ENCODE measurements at regions not wholly inside any gene's neighbourhood (a gene's known extent, or its start where the extent isn't known, plus 50 kb on each side); places are given as distances from the start of the nearest gene placed in this dataset.

- intact Hi-C loops (cut with DNase I), result no loop called here
- DNase-seq, result peak in 1 of 10 donors; percentile 13
These were observed 151.0 kb upstream of the SRRM4 start for GRCh38 chr12:118830296-118830695.

- no peak for DNase-seq
- intact Hi-C loops (cut with DNase I), result no loop called here
These were observed 145.4 kb upstream of the SRRM4 start for GRCh38 chr12:118835926-118836325.

GRCh38 chr12:118840399-118840798 is 140.9 kb upstream of the SRRM4 start:
- DNase-seq, result no peak
- intact Hi-C loops (cut with DNase I), result no loop called here

GRCh38 chr12:118840878-118841277 is 140.5 kb upstream of the SRRM4 start:
- no peak for DNase-seq
- intact Hi-C loops (cut with DNase I), result no loop called here

GRCh38 chr12:118841588-118841987 is 139.8 kb upstream of the SRRM4 start:
- intact Hi-C loops (cut with DNase I), result no loop called here
- no peak for DNase-seq

- DNase-seq, result peak in 8 of 10 donors; percentile 48 to 95 (median 72)
- intact Hi-C loops (cut with DNase I), result no loop called here
These were observed 138.5 kb upstream of the SRRM4 start for GRCh38 chr12:118842866-118843265.

- DNase-seq, result no peak
- intact Hi-C loops (cut with DNase I), result no loop called here
These were observed 134.9 kb upstream of the SRRM4 start for GRCh38 chr12:118846416-118846815.

- DNase-seq, result no peak
- intact Hi-C loops (cut with DNase I), result loop anchor here (5.0 to 10.0 kb wide), 2 partner anchors 138 to 446 kb away; no protein-coding TSS in a partner anchor
These were observed 131.0 kb upstream of the SRRM4 start for GRCh38 chr12:118850244-118850825.

- intact Hi-C loops (cut with DNase I), result loop anchor here (5.0 to 10.0 kb wide), 2 partner anchors 140 to 447 kb away; no protein-coding TSS in a partner anchor
- no peak for DNase-seq
These were observed 129.4 kb upstream of the SRRM4 start for GRCh38 chr12:118851891-118852290.

GRCh38 chr12:118853634-118854033 is 127.7 kb upstream of the SRRM4 start:
- peak in 4 of 10 donors; percentile 21 to 90 (median 27) for DNase-seq
- intact Hi-C loops (cut with DNase I), result loop anchor here (5.0 to 10.0 kb wide), 2 partner anchors 141 to 449 kb away; no protein-coding TSS in a partner anchor

- DNase-seq, result no peak
These were observed 125.5 kb upstream of the SRRM4 start for GRCh38 chr12:118855858-118856257.

GRCh38 chr12:118866346-118866745 is 115.0 kb upstream of the SRRM4 start:
- intact Hi-C loops (cut with DNase I), result no loop called here
- DNase-seq, result no peak

More at GRCh38 chr12:118855858-118856257, 125.5 kb upstream of the SRRM4 start:
- intact Hi-C loops (cut with DNase I), result loop anchor here (10.0 kb wide), 1 partner anchor 451 kb away; no protein-coding TSS in a partner anchor

GRCh38 chr12:118870551-118870950 is 110.8 kb upstream of the SRRM4 start:
- intact Hi-C loops (cut with DNase I), result no loop called here
- no peak for DNase-seq

GRCh38 chr12:118874698-118875548 is 106.4 kb upstream of the SRRM4 start:
- DNase-seq, result no peak
- intact Hi-C loops (cut with DNase I), result no loop called here

GRCh38 chr12:118880720-118881493 is 100.4 kb upstream of the SRRM4 start:
- DNase-seq, result no peak
- intact Hi-C loops (cut with DNase I), result no loop called here

GRCh38 chr12:118884226-118884625 is 97.1 kb upstream of the SRRM4 start:
- no peak for DNase-seq
- intact Hi-C loops (cut with DNase I), result no loop called here

- no peak for DNase-seq
- intact Hi-C loops (cut with DNase I), result no loop called here
These were observed 80.3 kb upstream of the SRRM4 start for GRCh38 chr12:118900993-118901392.

GRCh38 chr12:118908811-118909210 is 72.5 kb upstream of the SRRM4 start:
- no peak for DNase-seq
- intact Hi-C loops (cut with DNase I), result no loop called here

- intact Hi-C loops (cut with DNase I), result no loop called here
These were observed 68.6 kb upstream of the SRRM4 start for GRCh38 chr12:118912697-118913270.

GRCh38 chr12:118921761-118922160 is 59.6 kb upstream of the SRRM4 start:
- intact Hi-C loops (cut with DNase I), result no loop called here
- DNase-seq, result no peak

More at GRCh38 chr12:118912697-118913270, 68.6 kb upstream of the SRRM4 start:
- DNase-seq, result no peak
